ENCODE measurements at regions not wholly inside any gene's neighbourhood (a gene's known extent, or its start where the extent isn't known, plus 50 kb on each side); places are given as distances from the start of the nearest gene placed in this dataset.

DNA sequence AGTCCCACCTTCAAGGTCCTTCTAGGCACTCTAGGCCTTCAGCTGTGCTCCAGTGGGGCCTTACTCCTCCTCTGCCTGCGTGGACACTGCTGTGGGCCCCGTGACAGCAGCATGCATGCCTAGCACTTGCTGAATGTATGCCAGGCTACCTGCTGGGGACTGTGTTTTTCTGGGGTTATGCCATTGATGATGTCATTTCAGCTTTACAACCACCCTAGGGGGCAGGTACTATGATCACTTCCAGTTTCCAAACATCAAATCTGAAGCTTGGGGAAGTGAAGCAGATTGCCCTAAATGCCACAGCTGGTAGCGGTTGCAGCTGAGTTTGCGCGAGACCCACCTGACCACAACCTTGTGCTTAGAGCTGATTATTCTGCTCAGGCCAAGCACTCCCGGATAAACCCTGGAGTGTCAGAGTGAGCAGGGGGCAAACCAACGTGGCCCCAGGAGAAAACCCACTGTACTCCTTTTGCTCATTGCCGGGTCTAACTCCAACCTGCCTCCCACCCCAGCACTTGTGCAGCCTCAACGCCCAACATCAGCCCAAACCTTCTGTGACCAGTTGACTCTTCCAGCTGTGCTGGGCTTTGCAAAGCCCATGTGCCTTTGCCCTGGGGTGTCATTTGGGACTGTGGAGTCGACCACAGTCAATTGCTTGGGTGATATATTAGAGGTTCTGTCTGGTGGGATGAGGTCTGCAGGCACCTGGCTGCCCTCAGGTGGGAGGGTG, 168.4 kb downstream of the ENGASE start:
- H3K4me3 ChIP-seq (ENCODE audit: control insufficient read depth in 2 of 3, extremely low read depth in 1 of 3, insufficient read depth in 2 of 3, low read depth in 1 of 3, low read length in 3 of 3) = no peak overlapping the region
- no peak overlapping the region for H3K9ac ChIP-seq (ENCODE audit: control insufficient read depth, extremely low read depth, insufficient read depth, low read length)
- H3K9me3 ChIP-seq (ENCODE audit: control insufficient read depth, low read depth, low read length) = no peaks in the 10 kb centered on the region
- FAIRE-seq = no peak
- DNase-seq (ENCODE audit: low read depth, low spot score) = no peak
- H2AFZ ChIP-seq (ENCODE audit: control insufficient read depth, low read length) = no peak overlapping the region
- H3K36me3 ChIP-seq (ENCODE audit: control insufficient read depth in 2 of 2, extremely low read depth in 1 of 2, insufficient read depth in 2 of 2, low read length in 2 of 2) = no peaks in the 10 kb centered on the region
- H3K27ac ChIP-seq (ENCODE audit: control insufficient read depth, insufficient read depth, low read length) = no peak overlapping the region
- no peak overlapping the region for H3K4me2 ChIP-seq (ENCODE audit: control insufficient read depth, extremely low read depth, insufficient read depth, low read depth, low read length)
- no peaks in the 10 kb centered on the region for H3K79me2 ChIP-seq (ENCODE audit: control insufficient read depth, insufficient read depth, low read length)
- no peaks in the 10 kb centered on the region for H4K20me1 ChIP-seq (ENCODE audit: control insufficient read depth, extremely low read depth, insufficient read depth, low read length)
- no peak for TF ChIP-seq EZH2 (IDR thresholded peaks at IDR 0.05; ENCODE audit: low read length)
- TF ChIP-seq, protein P1, sequence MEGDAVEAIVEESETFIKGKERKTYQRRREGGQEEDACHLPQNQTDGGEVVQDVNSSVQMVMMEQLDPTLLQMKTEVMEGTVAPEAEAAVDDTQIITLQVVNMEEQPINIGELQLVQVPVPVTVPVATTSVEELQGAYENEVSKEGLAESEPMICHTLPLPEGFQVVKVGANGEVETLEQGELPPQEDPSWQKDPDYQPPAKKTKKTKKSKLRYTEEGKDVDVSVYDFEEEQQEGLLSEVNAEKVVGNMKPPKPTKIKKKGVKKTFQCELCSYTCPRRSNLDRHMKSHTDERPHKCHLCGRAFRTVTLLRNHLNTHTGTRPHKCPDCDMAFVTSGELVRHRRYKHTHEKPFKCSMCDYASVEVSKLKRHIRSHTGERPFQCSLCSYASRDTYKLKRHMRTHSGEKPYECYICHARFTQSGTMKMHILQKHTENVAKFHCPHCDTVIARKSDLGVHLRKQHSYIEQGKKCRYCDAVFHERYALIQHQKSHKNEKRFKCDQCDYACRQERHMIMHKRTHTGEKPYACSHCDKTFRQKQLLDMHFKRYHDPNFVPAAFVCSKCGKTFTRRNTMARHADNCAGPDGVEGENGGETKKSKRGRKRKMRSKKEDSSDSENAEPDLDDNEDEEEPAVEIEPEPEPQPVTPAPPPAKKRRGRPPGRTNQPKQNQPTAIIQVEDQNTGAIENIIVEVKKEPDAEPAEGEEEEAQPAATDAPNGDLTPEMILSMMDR (optimal IDR thresholded peaks at IDR 0.05 in 1 of 3, IDR thresholded peaks at IDR 0.05 in 1 of 3, conservative IDR thresholded peaks at IDR 0.05 in 1 of 3; ENCODE audit: extremely low read depth in 1 of 3, insufficient read depth in 2 of 3, low read length in 3 of 3) = no peak
- H3K4me1 ChIP-seq (ENCODE audit: control insufficient read depth, extremely low read depth, insufficient read depth, low read length) = no peaks in the 10 kb centered on the region
- dilution Hi-C loops (cut with MboI; ENCODE audit: extremely low pct_ligation_motif_present, low sequenced_read_pairs) = no loop called here
- no peaks in the 10 kb centered on the region for H3K9me1 ChIP-seq (ENCODE audit: control insufficient read depth, extremely low read depth, insufficient read depth, low read length)
- H3K27me3 ChIP-seq (ENCODE audit: control insufficient read depth, extremely low read depth, insufficient read depth, low read length) = peaks cover 8% of the 10 kb centered on the region

GRCh38 chr17:79242393-79242792, 167.8 kb downstream of the ENGASE start:
- H3K36me3 ChIP-seq (ENCODE audit: control insufficient read depth in 2 of 2, extremely low read depth in 1 of 2, insufficient read depth in 2 of 2, low read length in 2 of 2) = no peaks in the 10 kb centered on the region
- H3K9ac ChIP-seq (ENCODE audit: control insufficient read depth, extremely low read depth, insufficient read depth, low read length) = no peak overlapping the region
- no peaks in the 10 kb centered on the region for H3K4me1 ChIP-seq (ENCODE audit: control insufficient read depth, extremely low read depth, insufficient read depth, low read length)
- DNase-seq (ENCODE audit: low read depth, low spot score) = no peak
- H3K9me1 ChIP-seq (ENCODE audit: control insufficient read depth, extremely low read depth, insufficient read depth, low read length) = no peaks in the 10 kb centered on the region
- peaks cover 8% of the 10 kb centered on the region for H3K27me3 ChIP-seq (ENCODE audit: control insufficient read depth, extremely low read depth, insufficient read depth, low read length)
- dilution Hi-C loops (cut with MboI; ENCODE audit: extremely low pct_ligation_motif_present, low sequenced_read_pairs) = no loop called here
- H3K4me3 ChIP-seq (ENCODE audit: control insufficient read depth in 2 of 3, extremely low read depth in 1 of 3, insufficient read depth in 2 of 3, low read depth in 1 of 3, low read length in 3 of 3) = no peak overlapping the region
- no peaks in the 10 kb centered on the region for H3K9me3 ChIP-seq (ENCODE audit: control insufficient read depth, low read depth, low read length)
- no peak overlapping the region for H3K27ac ChIP-seq (ENCODE audit: control insufficient read depth, insufficient read depth, low read length)
- TF ChIP-seq, protein P1 (optimal IDR thresholded peaks at IDR 0.05 in 1 of 3, IDR thresholded peaks at IDR 0.05 in 1 of 3, conservative IDR thresholded peaks at IDR 0.05 in 1 of 3; ENCODE audit: extremely low read depth in 1 of 3, insufficient read depth in 2 of 3, low read length in 3 of 3) = no peak
- no peak for TF ChIP-seq EZH2 (IDR thresholded peaks at IDR 0.05; ENCODE audit: low read length)
- H3K4me2 ChIP-seq (ENCODE audit: control insufficient read depth, extremely low read depth, insufficient read depth, low read depth, low read length) = no peak overlapping the region
- no peak for FAIRE-seq
- no peaks in the 10 kb centered on the region for H3K79me2 ChIP-seq (ENCODE audit: control insufficient read depth, insufficient read depth, low read length)
- no peaks in the 10 kb centered on the region for H4K20me1 ChIP-seq (ENCODE audit: control insufficient read depth, extremely low read depth, insufficient read depth, low read length)
- no peak overlapping the region for H2AFZ ChIP-seq (ENCODE audit: control insufficient read depth, low read length)

Data from keratinocyte (primary cell).